Nucleus accumbens (tissue), 56 donors: ENCODE measurements at regions not wholly inside any gene's neighbourhood (a gene's known extent, or its start where the extent isn't known, plus 50 kb on each side); places are given as distances from the start of the nearest gene placed in this dataset.

ENCODE experiments used
- DNase-seq, 56 donors: peaks; one replicate each; lab custom pipeline; 2025; lab: John Stamatoyannopoulos, UW

DNA sequence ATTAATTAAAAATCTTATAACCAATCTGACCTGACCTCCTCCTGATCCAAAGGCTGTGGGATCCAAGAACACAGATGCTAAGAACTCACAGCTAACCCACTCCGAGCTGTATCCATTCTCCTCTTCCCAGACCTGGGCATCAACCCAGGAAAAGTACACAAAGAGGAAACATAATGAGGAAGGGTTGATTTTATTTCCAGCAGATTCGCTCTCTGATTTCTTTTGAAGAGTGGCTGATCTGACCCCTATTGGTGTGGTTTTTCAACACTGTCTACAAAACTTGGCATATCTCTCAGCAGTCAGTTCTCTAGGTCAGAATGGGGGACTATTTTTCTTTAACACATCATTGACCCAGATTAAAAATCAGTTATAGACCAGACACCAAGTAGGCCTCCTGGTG, 201.9 kb upstream of the UBASH3B start:
- DNase-seq, result peak in 13 of 56 donors; percentile 4 to 39 (median 18)

- no peak for DNase-seq
These were observed 203.6 kb upstream of the UBASH3B start for GRCh38 chr11:122451911-122452310.

DNA sequence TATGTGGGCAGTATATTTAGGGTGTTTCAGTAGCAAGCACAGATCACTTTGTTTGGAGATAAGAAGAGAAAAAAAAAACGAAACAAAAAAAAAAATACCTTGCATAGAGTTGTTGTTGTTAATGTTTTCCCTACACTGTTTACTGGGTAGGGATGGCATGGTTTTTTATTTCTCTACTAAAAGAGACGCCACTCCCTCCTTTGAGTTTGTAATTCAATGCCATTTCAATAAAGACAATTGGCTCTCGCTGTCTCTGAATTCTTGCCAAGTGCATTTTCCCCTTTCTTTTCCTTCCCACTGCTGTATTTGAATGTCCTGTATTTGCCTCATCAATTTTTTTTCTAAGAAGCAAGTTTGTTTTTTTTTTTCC, 213.9 kb upstream of the UBASH3B start:
- peak in 1 of 56 donors; percentile 35 for DNase-seq

- DNase-seq, result peak in 38 of 56 donors; percentile 9 to 73 (median 38)
These were observed 214.5 kb upstream of the UBASH3B start for GRCh38 chr11:122440811-122441665.

DNA sequence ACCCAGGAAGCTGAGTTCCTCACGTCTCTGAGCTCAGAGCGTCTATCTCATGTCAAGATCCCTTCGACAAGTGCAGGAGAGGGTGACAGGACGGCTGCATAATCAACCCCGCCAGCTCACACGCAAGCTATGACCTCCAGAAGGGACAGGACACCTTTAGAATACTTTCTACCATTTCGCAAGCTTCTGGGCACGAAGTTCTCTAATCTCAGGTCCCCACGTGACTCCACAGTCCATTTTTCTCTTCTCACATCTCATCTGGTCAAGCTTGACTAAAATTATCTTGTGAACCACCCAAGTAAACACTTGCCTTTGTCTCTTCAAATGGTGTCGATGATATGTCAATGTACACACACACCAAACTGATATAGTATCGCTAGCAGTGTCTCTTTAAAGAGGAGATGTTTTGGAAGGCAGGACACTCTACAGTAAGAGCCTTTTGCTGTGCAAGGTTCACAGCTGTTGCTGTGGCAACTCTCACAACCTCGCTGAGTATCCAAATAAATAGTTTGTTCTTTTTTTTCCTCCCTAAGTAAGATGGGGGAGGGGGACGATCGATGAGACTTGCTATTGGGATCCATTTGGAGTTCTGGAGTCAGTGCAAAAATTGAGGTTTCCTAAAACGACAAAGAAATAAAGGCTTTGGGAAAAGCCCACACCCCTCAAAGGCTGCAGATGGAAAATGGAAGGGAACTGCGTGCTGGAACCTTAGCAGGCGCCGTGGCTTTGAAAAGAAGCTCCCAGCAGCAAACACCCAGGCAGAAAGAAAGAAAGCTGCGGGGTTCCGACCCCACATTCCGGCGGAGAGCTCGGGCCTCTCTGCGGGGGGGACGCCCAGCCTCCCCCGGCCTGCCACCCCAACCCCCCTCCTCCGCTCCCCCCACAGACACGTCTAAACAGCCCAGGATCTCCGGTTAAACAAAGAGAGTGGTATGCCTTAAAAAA, 215.4 kb upstream of the UBASH3B start:
- DNase-seq, result peak in 36 of 56 donors; percentile 6 to 66 (median 38)

GRCh38 chr11:122436188-122436555, 219.3 kb upstream of the UBASH3B start:
- DNase-seq, result no peak

- DNase-seq, result no peak
These were observed 219.9 kb upstream of the UBASH3B start for GRCh38 chr11:122435540-122436187.

DNA sequence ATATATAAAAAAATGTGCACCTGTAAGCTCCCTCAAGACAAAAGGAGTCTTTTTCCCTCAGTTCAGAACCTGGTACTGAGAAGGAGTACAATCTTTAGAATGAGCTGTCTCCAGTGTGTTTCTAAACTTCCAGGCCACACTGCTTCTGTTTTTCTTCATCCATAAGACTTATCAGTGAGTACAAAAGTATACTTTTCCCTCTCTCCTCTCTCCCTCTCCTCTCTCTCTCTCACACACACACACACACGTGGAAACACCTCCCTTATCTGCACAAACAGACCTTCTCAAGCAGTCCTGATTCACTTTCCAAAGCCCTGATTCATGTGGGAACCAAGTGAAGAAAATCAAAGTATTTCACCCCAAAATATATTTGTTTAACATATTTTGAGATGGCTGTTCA, 220.7 kb upstream of the UBASH3B start:
- no peak for DNase-seq

- DNase-seq, result no peak
These were observed 225.0 kb upstream of the UBASH3B start for GRCh38 chr11:122430490-122430889.

DNA sequence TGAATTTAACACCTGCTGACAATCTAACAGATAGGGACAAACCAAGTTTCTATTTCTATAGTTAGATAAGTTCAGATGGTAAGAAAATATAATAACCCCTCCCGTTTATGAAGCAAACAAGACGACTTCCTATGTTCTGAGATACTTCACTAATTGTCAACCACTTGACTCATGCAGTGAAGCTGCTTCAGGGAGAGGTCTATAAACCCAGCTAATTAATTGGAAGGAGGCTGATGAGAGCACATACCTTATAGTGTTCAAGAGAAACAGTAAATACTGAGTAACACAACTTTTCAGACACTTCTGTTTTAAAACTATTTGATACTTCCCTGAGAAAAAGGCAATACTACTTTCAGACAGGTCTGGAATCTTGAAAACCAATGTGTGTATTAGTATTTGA, 229.4 kb upstream of the UBASH3B start:
- DNase-seq, result no peak

DNA sequence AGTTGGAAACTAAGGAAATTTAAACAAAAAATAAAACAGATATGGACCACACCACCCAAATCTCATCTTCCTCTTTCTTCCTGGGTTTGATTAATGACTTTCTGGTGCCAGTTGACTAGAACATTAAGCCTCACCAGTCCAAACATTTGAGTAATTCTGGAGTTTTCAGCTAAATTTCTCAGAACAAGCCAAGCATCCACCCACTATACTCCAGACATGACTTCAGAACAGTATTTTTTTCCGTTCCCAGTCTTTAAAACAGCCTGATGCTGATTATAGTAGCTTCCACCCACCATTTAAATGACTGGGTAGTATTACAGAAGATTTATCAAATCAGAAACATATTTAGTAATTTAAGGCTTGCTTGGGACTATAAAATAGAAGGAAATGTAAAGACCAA, 230.9 kb upstream of the UBASH3B start:
- DNase-seq, result no peak

GRCh38 chr11:122423886-122424285, 231.6 kb upstream of the UBASH3B start:
- DNase-seq, result no peak

DNA sequence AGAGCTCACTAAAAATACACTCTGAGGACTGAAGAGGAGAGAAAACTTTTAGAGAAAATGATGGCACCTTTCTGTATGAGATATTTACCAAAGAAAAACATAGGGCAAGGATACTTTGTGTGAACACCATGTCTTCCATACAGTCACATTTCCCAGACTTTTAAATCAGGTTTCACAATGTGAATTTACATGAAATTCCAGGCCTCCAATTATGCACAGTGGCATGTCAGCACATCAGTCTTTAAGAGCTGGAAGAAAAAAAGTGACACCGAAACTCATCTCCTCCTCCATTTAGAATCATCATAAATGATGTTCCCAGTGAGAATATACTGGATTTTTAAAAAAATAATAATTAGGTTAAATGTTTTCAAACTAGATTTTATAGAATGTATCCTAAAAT, 232.2 kb upstream of the UBASH3B start:
- no peak for DNase-seq

GRCh38 chr11:122422682-122423081, 232.8 kb upstream of the UBASH3B start:
- DNase-seq, result no peak

GRCh38 chr11:122421702-122422101, 233.8 kb upstream of the UBASH3B start:
- no peak for DNase-seq

- DNase-seq, result no peak
These were observed 237.5 kb upstream of the UBASH3B start for GRCh38 chr11:122418032-122418431.

- no peak for DNase-seq
These were observed 241.0 kb upstream of the UBASH3B start for GRCh38 chr11:122414406-122415018.

DNA sequence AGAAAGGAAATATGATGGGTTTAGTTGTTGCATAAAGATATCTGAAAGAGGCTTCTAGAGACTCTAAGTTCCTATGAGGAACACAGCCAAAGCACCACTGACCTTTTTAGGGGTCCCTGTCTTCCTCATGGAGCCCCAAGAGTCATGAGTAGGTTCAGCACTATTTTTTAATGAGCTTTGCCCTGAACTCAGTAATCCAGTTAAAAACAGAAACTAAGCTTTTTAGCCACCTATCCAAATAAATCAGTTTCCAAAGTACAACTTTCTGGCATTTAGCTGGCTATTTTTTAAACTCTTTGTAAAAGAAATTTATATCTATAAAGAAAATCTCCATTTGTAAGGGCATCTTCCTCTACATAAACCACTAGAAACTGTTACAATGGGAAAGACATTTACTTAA, 241.8 kb upstream of the UBASH3B start:
- DNase-seq, result no peak

GRCh38 chr11:122412581-122412980, 242.9 kb upstream of the UBASH3B start:
- DNase-seq, result no peak

DNA sequence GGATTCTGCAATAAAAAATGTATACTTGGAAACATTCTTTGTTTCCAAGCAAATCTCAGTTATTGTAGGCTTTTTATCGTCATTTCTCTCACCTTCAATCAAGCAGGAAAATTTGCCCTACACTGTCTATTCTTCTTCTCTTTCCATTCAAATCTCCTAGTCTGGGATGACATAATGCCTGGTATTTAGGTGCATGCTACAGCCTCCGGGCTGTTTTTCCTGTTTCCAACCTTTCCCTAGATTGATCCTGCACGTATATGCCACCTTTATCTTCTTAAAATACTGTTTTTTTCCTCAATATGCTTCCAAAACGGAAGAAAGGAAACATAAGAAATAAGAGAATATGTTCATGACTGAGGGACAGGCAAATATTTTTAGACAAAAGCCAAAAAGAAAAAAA, 249.1 kb upstream of the UBASH3B start:
- DNase-seq, result no peak
